Muscle layer of colon (tissue), 2 donors: ENCODE measurements at regions not wholly inside any gene's neighbourhood (a gene's known extent, or its start where the extent isn't known, plus 50 kb on each side); places are given as distances from the start of the nearest gene placed in this dataset.

Experiments
- H3K27ac ChIP-seq: one replicate; pipeline ENCODE4 v1.7.0; 2013; ENCODE audit warnings: low read depth, mild to moderate bottlenecking, low read length, moderate library complexity
- H3K27me3 ChIP-seq, 2 donors: one replicate each; pipeline ENCODE4 v1.7.0; 2013; ENCODE audit warnings: low read length in 2 of 2, mild to moderate bottlenecking in 2 of 2; ENCODE audit not compliant: insufficient read depth in 2 of 2, control insufficient read depth in 1 of 2
- H3K36me3 ChIP-seq: one replicate; pipeline ENCODE4 v1.7.0; 2013; ENCODE audit warnings: mild to moderate bottlenecking, low read length; ENCODE audit not compliant: insufficient read depth
- H3K4me1 ChIP-seq: one replicate; pipeline ENCODE4 v1.7.0; 2013; ENCODE audit warnings: mild to moderate bottlenecking, low read length; ENCODE audit not compliant: insufficient read depth
- H3K4me3 ChIP-seq, 2 donors: one replicate each; pipeline ENCODE4 v1.7.0; 2013; ENCODE audit warnings: low read length in 2 of 2, low read depth in 1 of 2, mild to moderate bottlenecking in 1 of 2, moderate library complexity in 1 of 2
- H3K9ac ChIP-seq: one replicate; pipeline ENCODE4 v1.7.0; 2013; ENCODE audit warnings: low read length
- H3K9me3 ChIP-seq: one replicate; pipeline ENCODE4 v1.7.0; 2013; ENCODE audit warnings: mild to moderate bottlenecking, low read length
- donor health status: abdominal sarcoma.
- donor health status: Adenocarcinoma of cecum.

- peak overlapping the region; percentile 18 for H3K27ac ChIP-seq
- H3K4me1 ChIP-seq: peaks cover 28% of the 10 kb centered on the region
- no peak overlapping the region for H3K9ac ChIP-seq
- no peaks in the 10 kb centered on the region for H3K9me3 ChIP-seq
- peak overlapping the region in 1 of 2 donors; percentile 24 for H3K4me3 ChIP-seq
- no peaks in the 10 kb centered on the region for H3K27me3 ChIP-seq
- H3K36me3 ChIP-seq: no peaks in the 10 kb centered on the region
Measured at GRCh38 chr7:130921391-130922180, 187.6 kb upstream of the KLF14 start.

- Histone ChIP-seq H3K4me3 (no peak overlapping the region), H3K9me3 (no peaks in the 10 kb centered on the region), H3K9ac (no peak overlapping the region), H3K27ac (no peak overlapping the region), H3K4me1 (peaks cover 23% of the 10 kb centered on the region), H3K36me3 (no peaks in the 10 kb centered on the region), H3K27me3 (no peaks in the 10 kb centered on the region)
Measured at GRCh38 chr7:130922206-130923112, 188.5 kb upstream of the KLF14 start.

- peaks cover 21% of the 10 kb centered on the region for H3K4me1 ChIP-seq
- H3K27me3 ChIP-seq: no peaks in the 10 kb centered on the region
- H3K9me3 ChIP-seq: no peaks in the 10 kb centered on the region
- no peak overlapping the region for H3K27ac ChIP-seq
- no peaks in the 10 kb centered on the region for H3K36me3 ChIP-seq
- H3K4me3 ChIP-seq: no peak overlapping the region
- H3K9ac ChIP-seq: no peak overlapping the region
Measured at GRCh38 chr7:130923365-130923764, 189.4 kb upstream of the KLF14 start.

- peaks cover 21% of the 10 kb centered on the region for H3K4me1 ChIP-seq
- no peak overlapping the region for H3K9ac ChIP-seq
- no peak overlapping the region for H3K27ac ChIP-seq
- H3K4me3 ChIP-seq: no peak overlapping the region
- no peaks in the 10 kb centered on the region for H3K9me3 ChIP-seq
- H3K36me3 ChIP-seq: no peaks in the 10 kb centered on the region
- H3K27me3 ChIP-seq: no peaks in the 10 kb centered on the region
Measured at GRCh38 chr7:130923930-130924329, 189.9 kb upstream of the KLF14 start.

GRCh38 chr7:130925136-130925794, 191.3 kb upstream of the KLF14 start:
- Histone ChIP-seq H3K27ac (no peak overlapping the region), H3K9ac (no peak overlapping the region), H3K4me3 (no peak overlapping the region), H3K4me1 (peaks cover 19% of the 10 kb centered on the region), H3K9me3 (no peaks in the 10 kb centered on the region), H3K36me3 (no peaks in the 10 kb centered on the region), H3K27me3 (no peaks in the 10 kb centered on the region)

- Histone ChIP-seq H3K27ac (no peak overlapping the region), H3K27me3 (no peaks in the 10 kb centered on the region), H3K36me3 (no peaks in the 10 kb centered on the region), H3K9ac (no peak overlapping the region), H3K4me3 (no peak overlapping the region), H3K4me1 (peaks cover 19% of the 10 kb centered on the region), H3K9me3 (no peaks in the 10 kb centered on the region)
Measured at GRCh38 chr7:130926001-130926691, 192.1 kb upstream of the KLF14 start.

GRCh38 chr7:130927062-130927461, 193.1 kb upstream of the KLF14 start:
- Histone ChIP-seq H3K4me1 (peaks cover 18% of the 10 kb centered on the region), H3K36me3 (no peaks in the 10 kb centered on the region), H3K9me3 (no peaks in the 10 kb centered on the region), H3K9ac (no peak overlapping the region), H3K27me3 (no peaks in the 10 kb centered on the region), H3K27ac (no peak overlapping the region), H3K4me3 (no peak overlapping the region)

GRCh38 chr7:130927564-130927963, 193.6 kb upstream of the KLF14 start:
- H3K9me3 ChIP-seq: no peaks in the 10 kb centered on the region
- H3K36me3 ChIP-seq: no peaks in the 10 kb centered on the region
- no peaks in the 10 kb centered on the region for H3K27me3 ChIP-seq
- no peak overlapping the region for H3K27ac ChIP-seq
- H3K4me3 ChIP-seq: no peak overlapping the region
- no peak overlapping the region for H3K9ac ChIP-seq
- H3K4me1 ChIP-seq: peaks cover 13% of the 10 kb centered on the region

- Histone ChIP-seq H3K4me1 (peaks cover 13% of the 10 kb centered on the region), H3K9ac (no peak overlapping the region)
Measured at GRCh38 chr7:130929896-130930659, 196.1 kb upstream of the KLF14 start.

GRCh38 chr7:130930681-130931080, 196.7 kb upstream of the KLF14 start:
- H3K4me3 ChIP-seq: no peak overlapping the region
- peaks cover 13% of the 10 kb centered on the region for H3K4me1 ChIP-seq
- H3K27me3 ChIP-seq: no peaks in the 10 kb centered on the region
- no peak overlapping the region for H3K9ac ChIP-seq
- peaks cover 8% of the 10 kb centered on the region for H3K36me3 ChIP-seq
- H3K27ac ChIP-seq: no peak overlapping the region
- H3K9me3 ChIP-seq: no peaks in the 10 kb centered on the region

More at GRCh38 chr7:130929896-130930659, 196.1 kb upstream of the KLF14 start:
- Histone ChIP-seq H3K27ac (no peak overlapping the region), H3K27me3 (no peaks in the 10 kb centered on the region), H3K4me3 (no peak overlapping the region), H3K36me3 (peaks cover 2% of the 10 kb centered on the region), H3K9me3 (no peaks in the 10 kb centered on the region)
